Mesothelial cell of epicardium (in vitro differentiated cells): ENCODE measurements at regions not wholly inside any gene's neighbourhood (a gene's known extent, or its start where the extent isn't known, plus 50 kb on each side); places are given as distances from the start of the nearest gene placed in this dataset.

Source experiments
- DNase-seq, 2 experiments: peaks; one replicate each; pipeline ENCODE4 v3.0.0; 2021; ENCODE audit warnings: low spot score in 2 of 2; ENCODE audit not compliant: unreplicated experiment in 2 of 2
- H3K27ac Mint-ChIP-seq: 2 replicates; pipeline ENCODE4 v1.8.0; 2021; ENCODE audit warnings: mixed read lengths
- H3K27me3 Mint-ChIP-seq: 2 replicates; pipeline ENCODE4 v1.8.0; 2021; ENCODE audit warnings: low read depth, mixed read lengths
- H3K36me3 Mint-ChIP-seq: 2 replicates; pipeline ENCODE4 v1.8.0; 2021; ENCODE audit warnings: mixed read lengths
- H3K4me1 Mint-ChIP-seq: 2 replicates; pipeline ENCODE4 v1.8.0; 2021; ENCODE audit warnings: mixed read lengths
- H3K4me3 Mint-ChIP-seq: 2 replicates; pipeline ENCODE4 v1.8.0; 2021; ENCODE audit warnings: mild to moderate bottlenecking, moderate library complexity, mixed read lengths
- H3K9me3 Mint-ChIP-seq: 2 replicates; pipeline ENCODE4 v1.8.0; 2021; ENCODE audit warnings: mixed read lengths
- TF ChIP-seq, protein P1 (sequence below): fragments of 200-600 bp; sonication (generic); IDR thresholded peaks from one replicate; pipeline ENCODE4 v1.5.0; 2021; ENCODE audit warnings: antibody characterized with exemption; ENCODE audit not compliant: unreplicated experiment

DNA sequence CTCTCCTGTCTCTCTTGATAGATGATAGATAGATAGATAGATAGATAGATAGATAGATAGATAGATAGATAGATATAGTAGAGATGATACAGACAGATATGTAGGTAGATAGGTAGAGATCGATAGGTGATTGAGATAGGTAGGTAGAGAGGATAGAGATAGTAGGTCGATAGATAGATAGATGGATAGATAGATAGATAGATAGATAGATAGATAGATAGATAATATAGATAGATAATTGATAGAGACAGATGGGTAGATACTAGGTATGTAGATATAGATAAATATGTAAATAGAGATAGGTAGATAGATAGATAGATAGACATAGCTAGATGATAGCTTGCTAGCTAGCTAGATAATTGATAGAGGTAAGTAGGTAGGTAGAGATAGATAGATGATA lies 1154.2 kb upstream of the AUTS2 start:
- TF ChIP-seq, protein P1, sequence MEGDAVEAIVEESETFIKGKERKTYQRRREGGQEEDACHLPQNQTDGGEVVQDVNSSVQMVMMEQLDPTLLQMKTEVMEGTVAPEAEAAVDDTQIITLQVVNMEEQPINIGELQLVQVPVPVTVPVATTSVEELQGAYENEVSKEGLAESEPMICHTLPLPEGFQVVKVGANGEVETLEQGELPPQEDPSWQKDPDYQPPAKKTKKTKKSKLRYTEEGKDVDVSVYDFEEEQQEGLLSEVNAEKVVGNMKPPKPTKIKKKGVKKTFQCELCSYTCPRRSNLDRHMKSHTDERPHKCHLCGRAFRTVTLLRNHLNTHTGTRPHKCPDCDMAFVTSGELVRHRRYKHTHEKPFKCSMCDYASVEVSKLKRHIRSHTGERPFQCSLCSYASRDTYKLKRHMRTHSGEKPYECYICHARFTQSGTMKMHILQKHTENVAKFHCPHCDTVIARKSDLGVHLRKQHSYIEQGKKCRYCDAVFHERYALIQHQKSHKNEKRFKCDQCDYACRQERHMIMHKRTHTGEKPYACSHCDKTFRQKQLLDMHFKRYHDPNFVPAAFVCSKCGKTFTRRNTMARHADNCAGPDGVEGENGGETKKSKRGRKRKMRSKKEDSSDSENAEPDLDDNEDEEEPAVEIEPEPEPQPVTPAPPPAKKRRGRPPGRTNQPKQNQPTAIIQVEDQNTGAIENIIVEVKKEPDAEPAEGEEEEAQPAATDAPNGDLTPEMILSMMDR, result no peak
- DNase-seq, result no peak
- H3K27ac Mint-ChIP-seq, result no peak overlapping the region
- H3K36me3 Mint-ChIP-seq, result peaks cover 3% of the 10 kb centered on the region
- H3K27me3 Mint-ChIP-seq, result no peaks in the 10 kb centered on the region
- H3K4me3 Mint-ChIP-seq, result no peak overlapping the region
- peaks cover 20% of the 10 kb centered on the region for H3K4me1 Mint-ChIP-seq
- peaks cover 12% of the 10 kb centered on the region for H3K9me3 Mint-ChIP-seq

- Mint-ChIP-seq H3K4me3 (no peak overlapping the region), H3K27ac (no peak overlapping the region), H3K36me3 (peaks cover 3% of the 10 kb centered on the region), H3K4me1 (peaks cover 20% of the 10 kb centered on the region), H3K9me3 (peaks cover 12% of the 10 kb centered on the region), H3K27me3 (no peaks in the 10 kb centered on the region)
- TF ChIP-seq, protein P1, result no peak
- DNase-seq, result no peak
Measured at GRCh38 chr7:68444956-68445355, 1153.3 kb upstream of the AUTS2 start.

- no peak for DNase-seq
- Mint-ChIP-seq H3K4me3 (no peak overlapping the region), H3K4me1 (peaks cover 17% of the 10 kb centered on the region), H3K27ac (no peak overlapping the region), H3K9me3 (peaks cover 12% of the 10 kb centered on the region), H3K27me3 (no peaks in the 10 kb centered on the region), H3K36me3 (peaks cover 3% of the 10 kb centered on the region)
- TF ChIP-seq, protein P1, result no peak
Measured at GRCh38 chr7:68446183-68446582, 1152.1 kb upstream of the AUTS2 start.

GRCh38 chr7:68449099-68449498 lies 1149.2 kb upstream of the AUTS2 start:
- H3K4me3 Mint-ChIP-seq, result no peak overlapping the region
- TF ChIP-seq, protein P1, result no peak
- no peak overlapping the region for H3K27ac Mint-ChIP-seq
- no peak for DNase-seq
- peaks cover 4% of the 10 kb centered on the region for H3K9me3 Mint-ChIP-seq
- peaks cover 2% of the 10 kb centered on the region for H3K27me3 Mint-ChIP-seq
- H3K36me3 Mint-ChIP-seq, result peaks cover 3% of the 10 kb centered on the region
- H3K4me1 Mint-ChIP-seq, result no peaks in the 10 kb centered on the region

GRCh38 chr7:68449816-68450215 lies 1148.5 kb upstream of the AUTS2 start:
- Mint-ChIP-seq H3K4me1 (no peaks in the 10 kb centered on the region), H3K27me3 (peaks cover 2% of the 10 kb centered on the region)

More at GRCh38 chr7:68449816-68450215, 1148.5 kb upstream of the AUTS2 start:
- Mint-ChIP-seq H3K36me3 (peaks cover 3% of the 10 kb centered on the region), H3K9me3 (peaks cover 4% of the 10 kb centered on the region), H3K27ac (no peak overlapping the region), H3K4me3 (no peak overlapping the region)
- TF ChIP-seq, protein P1, result no peak
- no peak for DNase-seq
